ENCODE measurements at regions not wholly inside any gene's neighbourhood (a gene's known extent, or its start where the extent isn't known, plus 50 kb on each side); places are given as distances from the start of the nearest gene placed in this dataset.

DNA sequence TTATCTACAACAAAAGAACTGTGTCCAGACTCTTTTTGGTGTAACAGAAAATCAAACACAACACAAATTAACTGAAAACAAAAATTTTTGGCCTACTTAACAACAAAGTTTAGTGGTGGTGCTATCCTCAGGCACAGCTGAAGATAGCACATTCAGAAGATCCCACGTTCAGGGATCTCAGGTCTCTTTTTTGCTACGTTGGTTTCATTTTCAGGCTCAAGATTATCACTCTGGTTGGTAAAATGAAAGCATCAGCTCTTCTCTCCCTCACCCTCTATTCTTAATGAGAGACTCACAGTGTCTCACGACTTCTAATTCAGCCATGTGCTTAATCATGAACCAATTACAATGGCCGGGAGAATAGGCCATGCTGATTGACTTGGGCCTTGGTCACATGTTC lies 146.9 kb upstream of the PTPRG start:
- no peaks in the 10 kb centered on the region for H3K4me1 ChIP-seq
- no peaks in the 10 kb centered on the region for H3K27me3 ChIP-seq (replicated peaks in 1 of 7)
- H3K4me3 ChIP-seq, result no peak overlapping the region
- WGBS, 5 donors, result 76 to 85% (median 80%) methylated on average over 4 of the region's 4 CpGs
- TF ChIP-seq POLR2AphosphoS5 (IDR thresholded peaks at IDR 0.05) (no peak), POLR2A (IDR thresholded peaks at IDR 0.05) (no peak)
- TF ChIP-seq, protein P1, sequence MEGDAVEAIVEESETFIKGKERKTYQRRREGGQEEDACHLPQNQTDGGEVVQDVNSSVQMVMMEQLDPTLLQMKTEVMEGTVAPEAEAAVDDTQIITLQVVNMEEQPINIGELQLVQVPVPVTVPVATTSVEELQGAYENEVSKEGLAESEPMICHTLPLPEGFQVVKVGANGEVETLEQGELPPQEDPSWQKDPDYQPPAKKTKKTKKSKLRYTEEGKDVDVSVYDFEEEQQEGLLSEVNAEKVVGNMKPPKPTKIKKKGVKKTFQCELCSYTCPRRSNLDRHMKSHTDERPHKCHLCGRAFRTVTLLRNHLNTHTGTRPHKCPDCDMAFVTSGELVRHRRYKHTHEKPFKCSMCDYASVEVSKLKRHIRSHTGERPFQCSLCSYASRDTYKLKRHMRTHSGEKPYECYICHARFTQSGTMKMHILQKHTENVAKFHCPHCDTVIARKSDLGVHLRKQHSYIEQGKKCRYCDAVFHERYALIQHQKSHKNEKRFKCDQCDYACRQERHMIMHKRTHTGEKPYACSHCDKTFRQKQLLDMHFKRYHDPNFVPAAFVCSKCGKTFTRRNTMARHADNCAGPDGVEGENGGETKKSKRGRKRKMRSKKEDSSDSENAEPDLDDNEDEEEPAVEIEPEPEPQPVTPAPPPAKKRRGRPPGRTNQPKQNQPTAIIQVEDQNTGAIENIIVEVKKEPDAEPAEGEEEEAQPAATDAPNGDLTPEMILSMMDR (IDR thresholded peaks at IDR 0.05 in 8 of 11, conservative IDR thresholded peaks at IDR 0.05 in 3 of 11), result no peak
- H3K27ac ChIP-seq, result no peak overlapping the region
- no peaks in the 10 kb centered on the region for H3K9me3 ChIP-seq
- intact Hi-C loops (cut with DNase I; ENCODE audit: low total_unique reads), result no loop called here
- no peak for DNase-seq
- no peaks in the 10 kb centered on the region for H3K36me3 ChIP-seq

DNA sequence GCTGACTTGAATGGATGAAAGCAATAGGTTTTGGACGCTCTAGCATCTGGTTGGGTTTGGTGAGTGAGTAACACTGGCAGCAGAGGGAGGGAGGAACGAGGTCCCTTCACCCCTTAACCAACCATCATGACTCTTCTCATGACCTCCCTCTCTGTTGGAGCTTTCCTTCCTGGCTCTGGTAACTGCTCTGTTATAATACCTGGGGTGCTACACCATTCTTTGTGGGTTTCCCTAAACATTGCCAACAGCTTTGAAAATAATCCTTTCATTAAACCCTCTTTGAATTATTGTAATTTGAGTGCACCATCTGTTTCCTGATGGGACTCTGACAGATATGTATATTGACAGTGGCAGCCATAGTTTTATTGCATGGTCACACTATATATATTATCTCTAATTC lies 146.2 kb upstream of the PTPRG start:
- Histone ChIP-seq H3K4me3 (no peak overlapping the region), H3K27ac (no peak overlapping the region), H3K36me3 (no peaks in the 10 kb centered on the region), H3K27me3 (replicated peaks in 1 of 7) (no peaks in the 10 kb centered on the region), H3K9me3 (no peaks in the 10 kb centered on the region), H3K4me1 (no peaks in the 10 kb centered on the region)
- TF ChIP-seq, protein P1 (IDR thresholded peaks at IDR 0.05 in 8 of 11, conservative IDR thresholded peaks at IDR 0.05 in 3 of 11), result no peak
- TF ChIP-seq POLR2AphosphoS5 (IDR thresholded peaks at IDR 0.05) (no peak), POLR2A (IDR thresholded peaks at IDR 0.05) (no peak)
- intact Hi-C loops (cut with DNase I; ENCODE audit: low total_unique reads), result no loop called here
- DNase-seq, result no peak
- WGBS, 5 donors, result 34 to 49% (median 38%) methylated on average over 2 of the region's 2 CpGs

DNA sequence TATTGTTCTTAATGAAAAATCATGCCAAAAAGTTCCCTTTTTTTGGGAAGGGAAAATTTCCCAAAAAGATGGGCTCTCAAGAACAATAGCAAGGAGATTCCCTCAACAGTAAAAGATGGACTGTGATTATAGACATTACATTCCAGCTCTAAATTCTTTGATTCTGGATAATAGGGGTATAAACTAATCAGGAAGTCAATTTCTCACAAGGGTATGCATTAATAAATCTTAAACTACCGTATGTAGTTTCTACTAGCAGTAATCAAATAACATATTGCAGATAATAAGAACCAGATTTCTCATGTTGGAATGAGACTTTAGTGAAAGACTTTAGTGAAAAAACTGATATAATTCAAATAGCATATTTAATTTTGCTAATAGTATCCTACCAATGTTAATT lies 144.8 kb upstream of the PTPRG start:
- intact Hi-C loops (cut with DNase I; ENCODE audit: low total_unique reads), result no loop called here
- Histone ChIP-seq H3K27ac (no peak overlapping the region), H3K36me3 (no peaks in the 10 kb centered on the region), H3K4me3 (no peak overlapping the region), H3K4me1 (no peaks in the 10 kb centered on the region), H3K27me3 (replicated peaks in 1 of 7) (no peaks in the 10 kb centered on the region), H3K9me3 (no peaks in the 10 kb centered on the region)
- TF ChIP-seq POLR2A (IDR thresholded peaks at IDR 0.05) (no peak), POLR2AphosphoS5 (IDR thresholded peaks at IDR 0.05) (no peak)
- TF ChIP-seq, protein P1 (IDR thresholded peaks at IDR 0.05 in 8 of 11, conservative IDR thresholded peaks at IDR 0.05 in 3 of 11), result no peak
- no peak for DNase-seq
- WGBS, 5 donors, result 83 to 97% (median 87%) methylated on average over 1 of the region's 1 CpG

DNA sequence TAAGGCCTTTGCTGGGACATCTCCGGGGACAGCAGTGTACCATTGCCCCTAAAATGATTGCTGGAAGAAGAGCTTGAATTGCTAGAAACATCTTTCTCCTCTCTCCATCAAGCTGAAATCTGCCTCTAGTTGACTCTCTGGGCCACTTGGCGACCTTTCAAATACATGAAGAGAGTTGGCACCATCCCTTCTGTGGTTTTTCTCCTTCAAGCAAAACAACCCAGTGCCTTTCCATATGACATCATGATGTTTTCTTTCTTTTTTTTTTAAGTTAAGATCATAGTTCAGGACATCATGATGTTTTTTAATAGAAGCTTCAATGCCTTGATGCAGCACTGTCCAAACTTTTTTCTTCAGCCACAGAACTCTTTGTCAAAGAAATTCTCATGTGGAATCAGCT lies 144.0 kb upstream of the PTPRG start:
- H3K9me3 ChIP-seq, result no peaks in the 10 kb centered on the region
- 68 to 86% (median 80%) methylated on average over 2 of the region's 2 CpGs for WGBS, 5 donors
- no peak overlapping the region for H3K27ac ChIP-seq
- no peak overlapping the region for H3K4me3 ChIP-seq
- TF ChIP-seq, protein P1 (IDR thresholded peaks at IDR 0.05 in 8 of 11, conservative IDR thresholded peaks at IDR 0.05 in 3 of 11), result no peak
- TF ChIP-seq POLR2A (IDR thresholded peaks at IDR 0.05) (no peak), POLR2AphosphoS5 (IDR thresholded peaks at IDR 0.05) (no peak)
- intact Hi-C loops (cut with DNase I; ENCODE audit: low total_unique reads), result no loop called here
- no peaks in the 10 kb centered on the region for H3K36me3 ChIP-seq
- no peak for DNase-seq
- no peaks in the 10 kb centered on the region for H3K4me1 ChIP-seq
- no peaks in the 10 kb centered on the region for H3K27me3 ChIP-seq (replicated peaks in 1 of 7)

Measured in spleen (tissue), 11 donors.